ENCODE measurements at regions not wholly inside any gene's neighbourhood (a gene's known extent, or its start where the extent isn't known, plus 50 kb on each side); places are given as distances from the start of the nearest gene placed in this dataset.

DNA sequence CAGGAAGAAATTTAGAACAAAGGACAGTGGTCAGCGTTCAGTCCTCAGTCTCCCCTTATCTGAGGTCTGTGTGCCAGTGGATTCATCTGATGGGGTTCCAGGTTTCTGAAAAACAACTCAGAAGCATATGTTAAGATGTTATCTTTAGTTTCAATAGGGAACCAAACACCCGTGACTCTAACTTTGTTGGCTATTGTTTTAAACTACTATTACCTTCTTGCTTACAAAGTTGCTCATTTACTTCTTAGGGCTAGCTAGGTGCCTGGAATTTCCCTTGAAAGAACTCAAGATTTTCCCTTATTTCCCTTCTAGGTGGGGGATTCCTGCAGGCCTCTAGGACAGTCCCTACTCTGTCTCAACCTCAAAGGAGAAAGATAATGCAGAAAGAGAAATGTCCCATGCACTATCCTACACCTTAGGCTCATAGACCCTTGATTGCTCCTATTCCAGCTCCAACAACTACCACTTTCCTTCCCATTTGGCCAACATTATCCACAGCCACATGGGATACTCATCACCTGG is 192.5 kb upstream of the LYZL1 start:
- Histone ChIP-seq H3K36me3 (ENCODE audit: control insufficient read depth, insufficient read depth, low read length) (no peaks in the 10 kb centered on the region), H3K27ac (ENCODE audit: low read length) (no peak overlapping the region), H3K27me3 (ENCODE audit: control insufficient read depth, insufficient read depth, low read length) (no peaks in the 10 kb centered on the region), H3K9me3 (ENCODE audit: control insufficient read depth, insufficient read depth, low read depth, low read length) (no peaks in the 10 kb centered on the region), H3K4me1 (ENCODE audit: control insufficient read depth, insufficient read depth, low read length) (no peaks in the 10 kb centered on the region), H3K4me3 (ENCODE audit: low read depth in 2 of 2, low read length in 2 of 2) (no peak overlapping the region)
- DNase-seq (ENCODE audit: low read depth, low spot score) (no peak), ATAC-seq (no peak)
- CTCF ChIA-PET, result no interaction called here
- no TSS peak for BruUV-seq (replicated peaks)
- in situ Hi-C loops (cut with HindIII; ENCODE audit: low pct_unique_long_range_greater_than_20kb, low sequenced_read_pairs), result no loop called here
- no peak for TF ChIP-seq REST (IDR thresholded peaks at IDR 0.05; ENCODE audit: insufficient read depth in 1 of 2, low read depth in 2 of 2, low read length in 1 of 2)
- TF ChIP-seq CTCF (IDR thresholded peaks at IDR 0.05), result no peak
- no peak for TF ChIP-seq SIN3A (IDR thresholded peaks at IDR 0.05; ENCODE audit: borderline replicate concordance, insufficient read depth, low read depth, low read length)
- no peak for TF ChIP-seq TCF7L2 (IDR thresholded peaks at IDR 0.05; ENCODE audit: low read depth, low read length)
- no peak for TF ChIP-seq POLR2AphosphoS5 (IDR thresholded peaks at IDR 0.05; ENCODE audit: low read depth, low read length)
- POLR2A ChIA-PET, result no interaction called here
- intact Hi-C loops (cut with micrococcal nuclease; ENCODE audit: unreplicated experiment), result no loop called here

DNA sequence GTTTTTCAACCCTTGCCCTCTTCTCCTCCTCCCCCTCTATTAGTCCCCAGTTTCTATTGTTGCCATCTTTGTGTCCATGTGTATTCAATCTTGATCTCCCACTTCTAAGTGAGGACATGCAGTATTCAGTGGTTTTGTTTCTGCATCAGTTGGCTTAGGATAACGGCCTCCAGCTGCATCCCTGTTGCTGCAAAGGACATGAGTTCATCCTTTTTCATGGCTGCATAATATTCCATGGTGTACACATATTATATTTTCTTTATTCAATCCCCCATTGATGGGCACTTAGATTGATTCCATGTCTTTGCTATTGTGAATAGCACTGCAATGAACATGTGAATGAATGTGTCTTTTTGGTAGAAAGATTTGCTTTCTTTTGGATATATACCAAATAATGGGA is 190.4 kb upstream of the LYZL1 start:
- intact Hi-C loops (cut with micrococcal nuclease; ENCODE audit: unreplicated experiment), result no loop called here
- in situ Hi-C loops (cut with HindIII; ENCODE audit: low pct_unique_long_range_greater_than_20kb, low sequenced_read_pairs), result no loop called here
- DNase-seq (ENCODE audit: low read depth, low spot score) (no peak), ATAC-seq (no peak)
- ChIA-PET CTCF (no interaction called here), POLR2A (no interaction called here)
- no peaks in the 10 kb centered on the region for H3K9me3 ChIP-seq (ENCODE audit: control insufficient read depth, insufficient read depth, low read depth, low read length)
- BruUV-seq (replicated peaks), result no TSS peak
- H3K27ac ChIP-seq (ENCODE audit: low read length), result no peak overlapping the region
- TF ChIP-seq REST (IDR thresholded peaks at IDR 0.05; ENCODE audit: insufficient read depth in 1 of 2, low read depth in 2 of 2, low read length in 1 of 2) (no peak), TCF7L2 (IDR thresholded peaks at IDR 0.05; ENCODE audit: low read depth, low read length) (no peak), CTCF (IDR thresholded peaks at IDR 0.05) (no peak), POLR2AphosphoS5 (IDR thresholded peaks at IDR 0.05; ENCODE audit: low read depth, low read length) (no peak), SIN3A (IDR thresholded peaks at IDR 0.05; ENCODE audit: borderline replicate concordance, insufficient read depth, low read depth, low read length) (no peak)
- H3K27me3 ChIP-seq (ENCODE audit: control insufficient read depth, insufficient read depth, low read length), result no peaks in the 10 kb centered on the region
- H3K4me3 ChIP-seq (ENCODE audit: low read depth in 2 of 2, low read length in 2 of 2), result no peak overlapping the region
- H3K36me3 ChIP-seq (ENCODE audit: control insufficient read depth, insufficient read depth, low read length), result no peaks in the 10 kb centered on the region; the same call in 1 of the 2 replicates
- H3K4me1 ChIP-seq (ENCODE audit: control insufficient read depth, insufficient read depth, low read length), result no peaks in the 10 kb centered on the region

Data from Panc1 (cell line).